Stimulated activated CD4-positive, alpha-beta T cell treated with anti-CD3 and anti-CD28 coated beads, Interleukin-12 subunit alpha, Interleukin-12 subunit beta, amount 100 ng/mL, for 24 hours (primary cell): ENCODE measurements at regions not wholly inside any gene's neighbourhood (a gene's known extent, or its start where the extent isn't known, plus 50 kb on each side); places are given as distances from the start of the nearest gene placed in this dataset.
"Not testable (repeated sequence)": the region's sequence is repeated elsewhere in the genome, so short reads cannot be mapped to it uniquely, and the experiment has no call there.

Experiments
- DNase-seq, 2 experiments: peaks; one replicate each; pipeline ENCODE4 v3.0.0-alpha.2; 2020; ENCODE audit warnings: low read depth in 2 of 2

DNA sequence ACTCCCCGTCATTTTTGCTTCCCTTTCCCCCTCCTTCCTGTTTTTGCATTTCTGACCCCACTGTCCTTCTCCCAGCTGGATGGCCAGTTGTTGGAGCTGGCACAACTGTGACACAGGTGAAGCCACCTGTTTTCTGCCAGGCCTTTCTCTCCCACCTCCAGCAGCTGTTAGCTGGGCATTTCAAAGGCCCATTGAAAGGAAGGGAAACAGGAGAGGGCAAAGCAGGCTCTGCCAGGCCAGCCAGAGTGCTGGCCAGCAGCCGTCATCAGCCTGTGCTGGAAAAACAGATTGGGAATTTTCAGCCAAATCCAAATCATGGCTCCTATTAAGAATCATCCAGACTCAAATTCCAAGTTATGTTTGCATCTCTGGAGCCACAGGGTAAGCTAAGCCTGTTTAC, 155.2 kb upstream of the C2CD4B start:
- DNase-seq = no peak

DNA sequence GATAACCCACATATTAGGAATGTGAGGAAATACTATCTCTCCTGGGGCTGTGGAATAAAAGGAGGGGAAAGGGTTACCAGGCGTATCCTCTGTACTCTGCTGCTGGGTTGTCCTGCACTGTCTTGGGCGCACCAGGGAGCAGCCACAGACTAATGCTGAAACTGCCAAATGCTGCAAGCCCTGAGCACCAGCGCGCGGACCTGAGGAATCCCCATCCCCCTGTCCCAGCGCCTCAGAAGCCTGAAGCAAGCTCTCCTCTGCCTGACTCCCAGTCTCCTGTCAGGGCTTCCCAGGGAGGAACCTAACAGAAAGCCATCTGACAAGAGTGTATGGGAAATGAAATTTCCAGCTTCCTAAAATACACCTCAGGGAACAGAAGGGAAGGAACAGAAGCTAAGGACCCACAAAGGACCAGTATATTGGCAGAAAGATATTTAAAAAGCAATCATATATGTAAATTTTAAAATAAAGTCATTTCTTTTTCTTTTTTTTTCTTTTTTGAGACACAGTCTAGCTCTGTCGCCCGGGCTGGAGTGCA, 158.3 kb upstream of the C2CD4B start:
- no peak for DNase-seq

DNA sequence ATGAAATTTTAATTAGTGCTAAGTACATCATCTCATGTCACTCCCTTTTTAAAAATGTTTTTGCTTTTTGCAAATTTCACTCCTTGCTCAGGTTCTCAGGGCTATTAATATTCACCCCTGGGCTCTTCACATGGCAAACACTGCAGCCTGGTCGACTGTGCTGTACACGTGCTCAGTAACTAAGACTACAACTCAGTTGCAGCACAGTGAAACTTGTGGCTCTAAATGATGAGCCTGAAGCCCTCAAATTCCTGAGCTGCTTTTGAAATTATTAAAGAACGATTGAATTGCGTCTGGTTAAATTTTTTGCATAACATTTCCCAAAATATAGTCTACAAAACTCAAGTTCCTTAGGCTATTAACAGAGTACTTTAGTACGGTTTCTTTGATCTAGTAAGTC, 159.3 kb upstream of the C2CD4B start:
- DNase-seq = no peak

DNA sequence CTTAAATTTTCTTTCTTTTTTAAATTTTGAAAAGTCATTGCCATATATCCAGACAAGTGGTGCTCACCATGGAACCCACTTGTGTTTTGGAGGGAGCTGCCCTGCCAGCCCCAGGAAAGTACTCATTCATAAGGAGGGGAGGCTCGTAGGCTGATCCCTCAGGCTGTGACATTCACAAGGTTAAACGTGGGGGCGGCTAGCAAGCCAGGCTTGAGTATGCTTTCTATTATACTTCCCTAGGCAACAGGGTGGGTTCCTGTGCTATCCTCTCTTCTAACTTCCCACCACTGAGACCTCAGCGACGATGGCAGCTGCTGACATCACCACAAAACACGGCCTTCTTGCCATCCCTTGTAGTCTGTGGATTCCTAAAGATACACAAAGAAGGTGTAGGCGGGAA, 160.5 kb upstream of the C2CD4B start:
- no peak for DNase-seq

DNA sequence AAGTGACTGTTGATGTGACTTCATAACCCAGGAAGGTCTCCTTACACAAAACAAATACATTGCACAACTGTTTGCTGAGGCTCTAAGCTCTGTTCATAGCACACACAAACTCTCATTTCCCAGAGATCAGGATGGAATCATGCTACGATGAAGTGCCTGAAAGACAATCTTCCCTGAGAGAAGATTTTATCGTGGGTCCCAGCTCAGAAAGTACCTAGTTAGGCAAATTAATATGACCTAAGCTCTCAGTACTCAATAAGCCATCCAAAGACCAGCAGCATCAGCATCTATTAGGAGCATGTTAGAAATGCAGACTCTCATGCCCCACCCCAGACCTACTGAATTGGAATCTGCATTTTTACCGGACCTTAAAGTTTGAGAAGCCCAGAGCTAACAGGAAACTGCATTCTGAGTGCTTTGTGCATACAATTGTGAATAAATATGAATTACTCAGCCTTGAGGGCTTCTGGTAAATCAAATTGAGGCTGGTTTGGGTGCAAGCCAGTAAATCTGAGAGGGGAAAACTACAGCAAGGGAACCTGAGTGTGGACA, 161.5 kb upstream of the C2CD4B start:
- no peak for DNase-seq

DNA sequence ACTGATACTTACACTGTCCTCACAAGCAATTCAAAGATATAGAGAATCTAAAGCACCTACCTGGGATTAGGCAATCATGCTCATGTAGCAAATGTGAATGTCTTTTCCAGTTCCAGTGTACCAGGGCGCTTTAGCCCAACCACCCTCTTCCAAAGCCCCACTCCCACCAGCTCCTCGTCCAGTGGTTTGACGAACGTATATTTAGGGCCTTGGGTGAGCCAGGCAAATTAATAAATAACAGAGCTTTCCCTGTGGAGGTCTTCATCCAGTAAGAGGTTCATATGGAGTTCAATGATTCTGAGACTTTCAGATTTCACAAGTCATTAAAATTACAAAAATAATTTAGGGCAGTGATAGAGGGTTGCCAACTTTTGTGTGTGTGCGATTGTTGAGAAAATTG, 162.3 kb upstream of the C2CD4B start:
- no peak for DNase-seq

DNA sequence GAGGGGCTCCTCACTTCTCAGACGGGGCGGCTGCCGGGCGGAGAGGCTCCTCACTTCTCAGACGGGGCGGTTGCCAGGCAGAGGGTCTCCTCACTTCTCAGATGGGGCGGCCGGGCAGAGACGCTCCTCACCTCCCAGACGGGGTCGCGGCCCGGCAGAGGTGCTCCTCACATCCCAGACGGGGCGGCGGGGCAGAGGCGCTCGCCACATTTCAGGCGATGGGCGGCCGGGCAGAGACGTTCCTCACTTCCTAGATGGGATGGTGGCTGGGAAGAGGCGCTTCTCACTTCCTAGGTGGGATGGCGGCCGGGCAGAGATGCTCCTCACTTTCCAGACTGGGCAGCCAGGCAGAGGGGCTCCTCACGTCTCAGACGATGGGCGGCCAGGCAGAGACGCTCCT, 167.4 kb upstream of the C2CD4B start:
- not testable (repeated sequence) for DNase-seq

DNA sequence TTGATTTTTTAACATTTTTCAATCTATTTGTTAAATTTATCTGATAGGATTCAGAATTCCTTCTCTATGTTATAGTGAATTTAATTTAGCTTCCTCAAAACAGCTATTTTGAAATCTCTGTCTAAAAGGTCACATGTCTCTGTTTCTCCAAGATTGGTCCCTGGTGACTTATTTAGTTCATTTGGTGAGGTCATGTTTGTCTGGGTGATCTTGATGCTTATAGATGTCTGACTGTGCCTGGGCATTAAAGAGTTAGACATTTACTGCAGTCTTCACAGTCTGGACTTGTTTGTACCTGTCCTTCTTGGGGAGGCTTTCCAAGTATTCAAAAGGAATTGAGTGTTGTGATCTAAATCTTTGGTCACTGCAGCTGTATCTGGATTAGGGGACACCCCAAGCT, 169.5 kb upstream of the C2CD4B start:
- DNase-seq = no peak

DNA sequence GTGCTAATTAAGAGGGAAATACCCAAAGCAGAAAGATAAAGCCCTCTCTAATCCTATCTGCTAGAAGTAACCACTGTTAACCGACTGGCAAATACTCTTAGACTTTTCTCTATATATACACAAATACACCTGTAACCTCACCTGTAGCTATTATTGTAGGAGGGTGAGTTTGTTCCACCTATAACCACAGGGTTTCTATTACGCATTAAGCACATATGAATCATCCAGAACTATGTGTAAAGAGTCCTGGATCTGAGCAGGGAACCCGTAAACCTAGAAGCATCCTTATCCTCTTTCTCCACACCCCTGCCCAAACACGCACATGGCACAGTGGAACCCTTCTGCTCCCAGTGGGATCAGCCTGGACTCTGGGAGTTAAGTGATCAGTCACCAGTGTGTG, 172.8 kb upstream of the C2CD4B start:
- DNase-seq = no peak

DNA sequence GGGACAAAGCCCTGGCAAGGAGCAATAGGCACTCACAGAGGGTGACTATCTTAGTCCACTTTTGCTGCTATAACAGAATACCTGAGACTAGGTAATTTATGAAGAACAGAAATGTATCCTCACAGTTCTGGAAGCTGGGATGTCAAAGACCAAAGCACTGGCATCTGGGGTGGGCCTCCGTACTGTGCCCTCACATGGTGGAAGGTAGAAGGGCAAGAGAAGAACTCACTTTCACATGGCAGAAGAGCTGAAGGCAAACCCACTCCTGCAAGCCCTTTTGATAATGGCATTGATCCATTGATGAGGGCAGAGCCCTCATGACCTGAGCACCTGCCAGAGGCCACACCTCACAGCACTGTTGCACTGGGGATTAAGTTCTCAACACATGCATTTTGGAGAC, 173.4 kb upstream of the C2CD4B start:
- DNase-seq = no peak

DNA sequence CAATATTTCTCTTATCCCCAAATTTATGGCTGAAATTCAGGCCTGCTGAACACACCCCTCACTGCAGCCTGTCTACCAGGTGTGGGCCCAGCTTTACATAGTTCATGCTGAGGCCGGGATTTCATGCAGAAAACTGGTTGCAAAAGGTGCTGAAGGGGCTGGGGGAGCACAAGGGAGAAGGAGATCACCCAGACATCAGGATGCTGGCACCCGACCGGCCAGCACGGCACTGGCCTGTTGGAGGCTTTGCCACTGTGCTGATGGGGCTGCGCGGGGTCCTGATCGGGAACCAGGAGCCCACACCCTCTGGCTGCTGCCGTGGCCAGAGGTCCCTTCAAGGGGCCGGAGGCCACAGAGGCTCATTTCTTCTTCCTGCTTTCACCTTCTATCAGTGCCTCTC, 177.9 kb upstream of the C2CD4B start:
- no peak for DNase-seq

DNA sequence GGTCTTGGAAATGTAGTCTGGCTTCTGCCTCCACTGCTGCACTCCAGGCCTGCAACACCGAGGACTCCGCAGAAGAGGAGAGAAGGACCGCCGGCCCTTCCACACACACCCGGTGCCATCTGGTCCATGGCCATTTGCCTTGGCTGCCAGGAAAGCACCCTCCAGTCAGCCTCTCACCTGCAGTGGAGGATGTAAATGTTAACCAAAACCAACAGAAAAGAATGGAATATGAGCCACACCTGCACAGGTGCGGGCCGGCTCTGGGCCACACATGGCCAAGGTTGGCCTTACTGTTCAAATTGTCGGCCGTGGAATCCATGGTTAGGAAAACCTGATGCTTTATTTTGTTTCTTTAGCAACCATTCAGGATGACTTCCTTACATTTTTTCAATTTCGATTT, 178.3 kb upstream of the C2CD4B start:
- no peak for DNase-seq

DNA sequence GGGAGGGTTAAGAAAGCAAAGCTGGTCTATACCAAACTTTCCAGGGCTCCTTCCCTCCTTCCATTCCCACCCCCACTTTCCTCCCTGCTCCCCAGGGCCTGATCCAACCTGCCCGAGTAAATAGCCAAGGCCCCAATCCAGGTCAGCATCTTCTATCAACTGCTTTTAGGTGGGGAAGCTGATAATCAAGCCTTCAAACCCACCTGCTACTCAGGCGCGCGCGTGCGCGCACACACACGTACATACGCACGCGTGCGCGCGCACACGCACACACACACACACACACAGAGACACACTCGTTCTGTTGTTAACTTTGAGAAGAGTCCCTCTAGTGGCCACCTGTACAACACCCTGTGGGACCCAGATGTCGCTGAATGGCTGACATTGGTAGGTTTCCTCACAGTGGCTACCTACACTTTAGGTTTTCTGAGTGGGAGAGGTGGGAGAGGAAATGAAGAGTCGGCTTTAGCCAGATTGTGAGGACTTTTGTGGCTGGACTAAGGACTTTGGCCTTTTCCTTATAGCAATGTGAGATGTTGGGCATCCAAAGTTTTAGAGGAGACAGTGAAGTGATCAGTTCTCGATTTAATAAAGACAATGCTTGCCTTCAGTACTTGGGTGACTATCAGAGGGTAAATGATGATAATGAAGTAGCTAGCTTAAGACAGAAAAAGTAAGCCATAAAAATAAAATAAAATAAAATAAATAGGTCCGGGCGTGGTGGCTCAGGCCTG, 179.9 kb upstream of the C2CD4B start:
- DNase-seq = peak; percentile 8 to 32

DNA sequence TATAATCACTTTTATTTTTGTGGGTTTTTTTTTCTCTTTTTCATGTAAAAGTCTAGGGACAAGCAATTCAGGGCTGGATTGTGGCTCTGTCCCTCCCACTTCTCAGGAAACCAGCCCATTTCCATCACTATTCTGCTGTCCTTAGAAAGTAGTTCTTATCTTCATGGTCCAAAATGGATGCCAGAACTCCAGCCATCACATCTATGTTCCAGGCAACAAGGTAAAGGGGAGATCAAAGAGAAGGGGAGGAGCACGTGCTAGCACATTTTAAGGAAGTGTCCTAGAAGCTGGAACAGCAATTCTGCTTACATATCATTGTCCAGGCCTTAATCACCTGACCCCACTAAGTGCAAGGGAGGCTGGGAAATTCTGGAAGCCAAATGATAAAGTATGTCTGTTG, 181.1 kb upstream of the C2CD4B start:
- DNase-seq = no peak

DNA sequence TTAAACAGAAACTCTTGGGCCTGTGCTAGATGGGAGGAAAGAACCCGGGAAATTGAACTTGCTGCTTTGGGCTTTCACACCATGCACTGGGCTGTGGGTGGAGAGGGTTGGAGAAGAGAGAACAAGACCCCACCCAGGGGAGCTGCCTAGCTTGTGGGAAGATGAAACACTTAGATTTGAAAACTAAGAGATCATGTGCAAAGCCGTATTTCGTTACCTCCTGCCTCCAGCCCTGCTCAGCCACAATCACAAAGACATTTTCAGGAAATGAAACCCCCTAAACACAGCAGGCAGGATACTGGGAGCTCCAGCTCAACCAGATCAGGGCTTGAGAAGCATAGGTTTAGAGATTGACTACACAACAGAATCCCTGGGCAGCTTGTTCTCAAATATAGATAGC, 183.0 kb upstream of the C2CD4B start:
- DNase-seq = no peak

DNA sequence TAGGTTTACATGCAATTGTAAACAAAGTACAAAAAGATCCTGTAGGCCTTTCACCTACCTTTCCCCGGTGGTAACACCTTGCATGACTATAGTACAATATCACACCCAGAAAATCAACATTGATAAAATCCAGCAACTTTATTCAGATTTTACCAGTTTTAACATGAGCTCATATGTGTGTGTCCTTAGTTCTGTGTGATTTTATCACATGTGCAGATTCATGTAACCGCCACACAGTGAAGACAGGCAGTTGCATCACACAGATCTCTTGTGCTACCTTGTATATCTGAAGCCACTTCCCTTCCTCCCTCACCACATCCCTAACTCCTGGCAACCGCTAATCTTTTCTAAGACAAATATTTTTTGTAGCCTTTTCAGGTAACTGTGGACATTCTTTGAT, 183.5 kb upstream of the C2CD4B start:
- DNase-seq = no peak

DNA sequence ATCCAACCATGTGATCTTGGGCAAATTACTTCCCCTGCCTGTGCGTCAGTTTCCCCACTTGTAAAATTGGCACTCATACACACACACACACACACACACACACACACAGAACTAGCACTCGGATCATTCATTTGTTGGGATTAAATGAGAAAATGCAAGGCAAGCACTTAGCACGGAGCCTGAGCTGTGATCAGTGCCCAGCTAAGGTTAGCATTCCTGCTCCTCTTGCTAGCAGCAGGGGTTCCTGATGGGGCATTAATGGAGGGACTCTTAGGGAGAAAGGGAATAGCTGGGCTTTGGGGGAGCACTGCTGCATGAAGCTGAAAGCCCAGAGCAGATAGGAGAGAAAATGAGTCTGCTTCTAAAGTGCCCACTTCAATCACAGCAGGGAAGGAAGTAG, 187.7 kb upstream of the C2CD4B start:
- no peak for DNase-seq

DNA sequence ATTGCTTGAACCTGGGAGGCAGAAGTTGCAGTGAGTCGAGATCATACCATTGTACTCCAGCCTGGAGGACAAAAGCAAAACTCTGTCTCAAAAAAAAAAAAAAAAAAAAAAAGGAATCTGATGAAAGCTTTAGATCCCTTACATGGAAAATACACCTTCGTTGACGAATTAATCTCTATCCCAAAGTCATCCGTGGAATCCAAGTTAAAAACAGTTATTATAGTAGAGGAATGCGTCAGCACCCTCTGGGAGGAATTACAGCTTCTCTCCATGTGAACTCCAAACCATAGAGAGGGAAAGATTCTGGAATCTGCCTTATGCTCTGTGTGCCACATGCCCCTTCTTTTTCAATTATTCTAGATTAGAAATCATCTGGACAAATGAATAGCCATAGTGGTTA, 192.3 kb upstream of the C2CD4B start:
- DNase-seq = no peak

DNA sequence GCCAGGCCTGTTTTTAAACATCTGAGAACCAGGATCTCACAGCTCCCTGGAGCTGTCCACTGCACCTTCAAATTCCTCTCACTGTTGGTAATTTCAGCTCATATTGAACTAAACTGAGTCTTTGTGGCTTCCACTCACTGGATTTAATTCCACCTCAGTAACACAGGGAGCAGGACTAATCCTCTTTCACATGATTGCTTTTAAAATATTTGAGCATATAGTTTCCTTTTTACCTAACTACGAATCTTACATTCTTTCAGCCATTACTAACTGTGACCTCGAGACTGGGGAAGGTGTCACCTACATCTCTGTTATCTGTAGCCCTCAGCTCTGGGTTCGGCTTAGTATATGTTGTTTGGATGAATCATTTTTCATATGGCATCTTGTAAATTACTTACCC, 194.3 kb upstream of the C2CD4B start:
- DNase-seq = no peak

DNA sequence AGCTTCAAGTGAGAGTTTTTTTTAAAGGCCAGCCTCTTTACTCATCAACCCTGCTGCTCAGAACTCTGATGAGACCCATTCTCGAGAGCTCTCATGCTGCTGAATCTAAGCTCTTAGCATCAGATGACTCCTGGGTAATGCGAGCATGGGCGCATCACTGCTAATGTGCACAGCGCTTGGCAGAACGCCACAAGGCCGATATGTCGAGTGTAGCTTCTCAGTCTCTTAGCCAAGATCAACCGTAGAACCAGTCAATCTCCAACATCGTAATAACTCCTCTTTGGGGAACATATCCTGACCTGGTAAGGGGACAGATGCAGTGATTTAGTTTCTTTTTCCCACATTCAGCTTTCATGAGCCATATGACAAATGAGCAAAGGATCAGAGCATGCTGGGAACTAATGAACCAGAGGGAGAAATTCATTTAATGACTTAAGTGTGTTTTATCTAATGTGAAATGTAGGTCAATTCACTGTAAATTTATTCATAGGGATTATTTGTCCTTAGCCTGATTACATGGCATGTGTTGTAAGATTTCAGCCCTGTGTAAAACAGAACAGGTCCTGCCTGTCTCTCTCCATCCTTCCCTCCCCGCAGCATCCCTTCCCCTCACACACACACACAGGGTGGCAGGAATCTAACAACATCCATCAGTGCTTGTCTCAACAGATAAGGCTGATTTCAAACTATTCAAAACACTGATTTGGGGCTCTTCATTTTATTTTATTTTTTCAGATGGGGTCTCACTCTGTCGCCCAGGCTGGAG, 195.4 kb upstream of the C2CD4B start:
- DNase-seq = no peak

DNA sequence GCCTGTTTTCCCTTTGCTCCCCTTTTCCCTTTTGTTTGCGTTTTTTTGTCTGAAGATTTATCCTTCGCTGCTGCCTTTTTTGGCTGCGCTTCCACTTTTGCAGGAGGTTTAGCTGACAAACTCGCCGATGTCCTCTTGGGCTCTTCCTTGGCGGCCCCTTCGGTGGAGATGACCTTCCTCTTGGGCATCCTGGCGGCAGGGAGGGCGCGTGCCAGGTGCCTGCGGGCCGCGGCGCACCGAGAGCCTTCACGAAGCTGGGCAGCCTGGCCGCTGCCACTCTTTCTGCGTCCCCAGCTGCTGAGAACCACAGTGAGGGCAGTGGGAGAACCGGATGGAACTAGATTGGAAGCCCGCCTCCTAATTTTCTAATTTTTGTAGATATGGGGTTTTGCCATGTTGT, 197.1 kb upstream of the C2CD4B start:
- DNase-seq = no peak

DNA sequence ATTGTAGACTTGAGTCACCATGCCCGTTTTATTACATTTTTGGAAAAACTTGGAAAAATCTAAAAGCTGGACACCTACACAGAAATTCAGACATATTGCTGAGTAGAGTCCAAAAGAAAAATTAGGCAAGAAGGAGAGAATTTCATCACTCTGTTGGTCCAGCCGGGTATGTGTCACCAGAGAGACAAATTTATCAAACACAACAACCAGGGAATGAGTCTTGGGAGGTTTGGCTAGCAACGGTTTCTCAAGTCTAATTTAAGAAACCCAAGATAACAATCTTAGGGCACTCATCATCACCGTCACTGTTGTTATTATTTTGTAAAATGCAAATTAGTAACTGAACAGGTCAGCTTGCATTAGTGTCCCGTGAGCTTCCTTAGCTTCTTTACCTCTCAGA, 197.5 kb upstream of the C2CD4B start:
- no peak for DNase-seq

DNA sequence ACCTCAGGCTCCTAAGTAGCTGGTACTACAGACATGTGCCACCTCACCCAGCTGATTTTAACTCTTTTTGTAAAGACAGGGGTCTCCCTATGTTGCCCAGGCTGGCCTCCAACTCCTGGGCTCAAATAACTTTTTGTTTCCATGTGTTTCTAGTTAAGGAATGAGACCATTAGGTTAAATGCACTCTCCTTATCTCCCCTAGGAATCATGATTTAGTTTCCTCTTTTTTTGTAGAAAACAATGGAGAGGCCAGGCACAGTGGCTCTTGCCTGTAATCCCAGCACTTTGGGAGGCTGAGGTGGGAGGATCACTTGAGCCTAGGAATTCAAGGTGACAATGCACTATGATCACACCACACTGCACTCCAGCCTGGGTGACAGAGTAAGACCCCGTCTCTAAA, 198.8 kb upstream of the C2CD4B start:
- DNase-seq = no peak
